SU-DHL-6 (cell line): ENCODE measurements at regions not wholly inside any gene's neighbourhood (a gene's known extent, or its start where the extent isn't known, plus 50 kb on each side); places are given as distances from the start of the nearest gene placed in this dataset.

Source experiments
- H2AFZ ChIP-seq: fragments of 200-600 bp; sonication (generic); 2 replicates; pipeline ENCODE4 v1.6.1; 2014; ENCODE audit warnings: low read depth, mild to moderate bottlenecking, moderate library complexity, mixed read lengths, antibody characterized with exemption, low read length; ENCODE audit not compliant: severe bottlenecking
- H3F3A ChIP-seq: fragments of 200-600 bp; shearing (Covaris generic); 2 replicates; pipeline ENCODE4 v1.6.0; 2016; ENCODE audit warnings: antibody characterized with exemption, mild to moderate bottlenecking; ENCODE audit not compliant: insufficient read depth
- H3K27ac ChIP-seq: fragments of 200-600 bp; sonication (generic); 2 replicates; pipeline ENCODE4 v1.5.1; 2016; ENCODE audit warnings: low read depth, mild to moderate bottlenecking, low read length, moderate library complexity, mixed read lengths
- H3K27me3 ChIP-seq: fragments of 200-600 bp; sonication (generic), shearing (Covaris generic); 2 replicates; pipeline ENCODE4 v1.6.0; 2014; ENCODE audit warnings: mild to moderate bottlenecking, low read length
- H3K36me3 ChIP-seq: fragments of 200-600 bp; sonication (generic); 2 replicates; pipeline ENCODE4 v1.6.1; 2014; ENCODE audit warnings: mild to moderate bottlenecking, low read length, mixed read lengths
- H3K4me2 ChIP-seq: fragments of 300-600, 200-600 bp; shearing (Covaris generic), sonication (generic); 2 replicates; pipeline ENCODE4 v1.6.0; 2014; ENCODE audit warnings: low read length, low read depth, mild to moderate bottlenecking; ENCODE audit not compliant: poor library complexity, severe bottlenecking
- H3K4me3 ChIP-seq: fragments of 200-600 bp; sonication (generic); 2 replicates; pipeline ENCODE4 v1.5.1; 2014; ENCODE audit warnings: antibody characterized with exemption, low read length, mild to moderate bottlenecking, mixed read lengths; ENCODE audit not compliant: insufficient read depth, poor library complexity, severe bottlenecking
- H3K79me2 ChIP-seq: fragments of 200-600 bp; sonication (generic); 2 replicates; pipeline ENCODE4 v1.6.1; 2014; ENCODE audit warnings: mild to moderate bottlenecking, low read length, moderate library complexity; ENCODE audit not compliant: insufficient read depth
- H3K9ac ChIP-seq: fragments of 200-600 bp; sonication (generic); 2 replicates; pipeline ENCODE4 v1.7.0; 2014; ENCODE audit warnings: mild to moderate bottlenecking, low read length
- H3K9me2 ChIP-seq: fragments of 200-600 bp; sonication (generic); replicated peaks from 2 replicates; pipeline ENCODE4 v1.6.1; 2014; ENCODE audit warnings: low read length; ENCODE audit not compliant: insufficient read depth
- H3K9me3 ChIP-seq: fragments of 200-600 bp; sonication (generic); 2 replicates; pipeline ENCODE4 v1.6.1; 2014; ENCODE audit warnings: low read length, mixed read lengths; ENCODE audit not compliant: insufficient read depth
- H4K20me1 ChIP-seq: fragments of 200-600 bp; sonication (generic); 2 replicates; pipeline ENCODE4 v1.6.1; 2014; ENCODE audit warnings: low read depth, mild to moderate bottlenecking, antibody characterized with exemption, low read length, moderate library complexity, mixed read lengths
- EZH2phosphoT487 ChIP-seq: fragments of 200-600 bp; sonication (generic), shearing (Covaris generic); conservative IDR thresholded peaks from 2 replicates; pipeline ENCODE4 v1.6.1; 2018; ENCODE audit warnings: mild to moderate bottlenecking, antibody characterized with exemption, low read length, moderate library complexity, mixed read lengths
- TF ChIP-seq, protein P1 (sequence below): fragments of 200-600 bp; sonication (generic); IDR thresholded peaks from one replicate; pipeline ENCODE4 v1.5.1; 2017; ENCODE audit warnings: antibody characterized with exemption, mild to moderate bottlenecking, low read length, moderate library complexity; ENCODE audit not compliant: insufficient read depth, poor library complexity, severe bottlenecking

DNA sequence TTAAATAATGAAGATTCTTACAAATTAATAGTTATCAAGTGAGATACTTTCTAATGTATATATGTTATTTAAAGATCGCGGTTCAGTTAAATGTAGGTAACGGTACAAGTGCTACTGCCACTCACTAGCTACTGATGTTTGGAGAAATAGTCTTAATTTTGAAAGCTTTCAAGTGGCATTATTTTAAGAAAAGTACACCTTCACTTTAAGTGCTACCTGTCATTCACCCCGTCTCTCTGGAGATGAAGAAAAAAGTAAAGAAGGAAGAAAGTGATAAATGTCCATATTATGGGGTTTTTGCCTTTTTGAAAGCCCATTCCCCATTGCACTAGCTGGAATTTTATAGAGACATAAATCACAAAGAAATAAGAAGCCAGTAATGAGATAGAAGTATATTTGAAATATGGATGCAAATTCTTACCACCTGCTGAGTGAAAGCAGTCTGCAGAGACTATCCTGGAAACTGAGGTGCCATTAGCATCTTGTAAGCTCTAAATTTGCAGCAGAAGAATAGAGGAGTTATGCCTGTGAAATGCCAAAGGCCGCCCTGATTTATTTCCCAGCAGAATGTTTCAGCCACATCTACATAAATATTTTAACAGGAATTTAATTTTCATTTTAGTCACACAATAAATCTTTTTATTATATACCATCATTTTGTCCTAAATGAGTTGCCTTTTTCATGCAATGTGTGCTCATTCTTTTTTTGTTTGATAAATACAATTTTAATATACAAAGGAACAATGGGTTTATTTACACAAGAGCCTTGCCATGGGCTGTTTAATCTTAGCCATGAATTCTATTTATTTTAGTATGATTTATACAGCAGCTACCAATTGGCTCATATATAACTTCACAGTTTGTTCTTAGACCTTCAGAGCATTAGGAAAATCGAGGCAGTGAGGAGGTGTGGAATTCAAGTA lies 489.9 kb upstream of the RAG2 start:
- H3K27ac ChIP-seq: no peak overlapping the region
- no peak overlapping the region for H3K4me2 ChIP-seq

DNA sequence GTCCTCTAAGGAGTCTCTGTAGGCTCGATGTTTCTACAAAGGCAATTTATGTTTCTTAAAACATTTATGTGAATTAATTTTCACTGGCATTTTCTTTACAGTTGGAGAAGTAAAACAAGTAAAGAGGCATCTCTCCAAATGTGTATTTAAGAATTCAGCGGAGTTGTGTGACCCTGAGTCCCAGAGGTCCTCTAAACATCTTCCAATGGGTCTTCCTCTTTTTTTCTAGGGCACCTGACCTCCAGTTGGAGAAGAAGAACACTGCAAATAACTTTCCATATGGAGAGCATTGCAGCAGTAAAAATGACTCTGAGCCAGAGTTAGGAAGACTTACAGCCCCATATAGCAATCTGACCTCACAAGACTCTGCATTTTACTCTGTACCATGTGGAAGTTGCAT lies 480.5 kb upstream of the RAG2 start:
- no peak overlapping the region for H3K9ac ChIP-seq
- no peaks in the 10 kb centered on the region for H3K36me3 ChIP-seq
- no peaks in the 10 kb centered on the region for H4K20me1 ChIP-seq
- TF ChIP-seq, protein P1, sequence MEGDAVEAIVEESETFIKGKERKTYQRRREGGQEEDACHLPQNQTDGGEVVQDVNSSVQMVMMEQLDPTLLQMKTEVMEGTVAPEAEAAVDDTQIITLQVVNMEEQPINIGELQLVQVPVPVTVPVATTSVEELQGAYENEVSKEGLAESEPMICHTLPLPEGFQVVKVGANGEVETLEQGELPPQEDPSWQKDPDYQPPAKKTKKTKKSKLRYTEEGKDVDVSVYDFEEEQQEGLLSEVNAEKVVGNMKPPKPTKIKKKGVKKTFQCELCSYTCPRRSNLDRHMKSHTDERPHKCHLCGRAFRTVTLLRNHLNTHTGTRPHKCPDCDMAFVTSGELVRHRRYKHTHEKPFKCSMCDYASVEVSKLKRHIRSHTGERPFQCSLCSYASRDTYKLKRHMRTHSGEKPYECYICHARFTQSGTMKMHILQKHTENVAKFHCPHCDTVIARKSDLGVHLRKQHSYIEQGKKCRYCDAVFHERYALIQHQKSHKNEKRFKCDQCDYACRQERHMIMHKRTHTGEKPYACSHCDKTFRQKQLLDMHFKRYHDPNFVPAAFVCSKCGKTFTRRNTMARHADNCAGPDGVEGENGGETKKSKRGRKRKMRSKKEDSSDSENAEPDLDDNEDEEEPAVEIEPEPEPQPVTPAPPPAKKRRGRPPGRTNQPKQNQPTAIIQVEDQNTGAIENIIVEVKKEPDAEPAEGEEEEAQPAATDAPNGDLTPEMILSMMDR: no peak
- TF ChIP-seq EZH2phosphoT487: no peak
- H3F3A ChIP-seq: no peaks in the 10 kb centered on the region
- no peak overlapping the region for H3K27ac ChIP-seq
- no peak overlapping the region for H3K4me2 ChIP-seq
- H3K9me3 ChIP-seq: no peaks in the 10 kb centered on the region
- no peak overlapping the region for H2AFZ ChIP-seq
- no peaks in the 10 kb centered on the region for H3K27me3 ChIP-seq
- H3K79me2 ChIP-seq: no peaks in the 10 kb centered on the region
- no peaks in the 10 kb centered on the region for H3K9me2 ChIP-seq
- H3K4me3 ChIP-seq: no peak overlapping the region

More for the DNA sequence above, 489.9 kb upstream of the RAG2 start:
- H3F3A ChIP-seq: no peaks in the 10 kb centered on the region
- no peak overlapping the region for H2AFZ ChIP-seq
- H3K9me2 ChIP-seq: no peaks in the 10 kb centered on the region
- no peaks in the 10 kb centered on the region for H3K27me3 ChIP-seq
- H3K9me3 ChIP-seq: no peaks in the 10 kb centered on the region
- H3K4me3 ChIP-seq: no peak overlapping the region
- no peak for TF ChIP-seq EZH2phosphoT487
- TF ChIP-seq, protein P1: no peak
- H3K79me2 ChIP-seq: no peaks in the 10 kb centered on the region
- H3K9ac ChIP-seq: no peak overlapping the region
- H4K20me1 ChIP-seq: no peaks in the 10 kb centered on the region
- H3K36me3 ChIP-seq: no peaks in the 10 kb centered on the region

DNA sequence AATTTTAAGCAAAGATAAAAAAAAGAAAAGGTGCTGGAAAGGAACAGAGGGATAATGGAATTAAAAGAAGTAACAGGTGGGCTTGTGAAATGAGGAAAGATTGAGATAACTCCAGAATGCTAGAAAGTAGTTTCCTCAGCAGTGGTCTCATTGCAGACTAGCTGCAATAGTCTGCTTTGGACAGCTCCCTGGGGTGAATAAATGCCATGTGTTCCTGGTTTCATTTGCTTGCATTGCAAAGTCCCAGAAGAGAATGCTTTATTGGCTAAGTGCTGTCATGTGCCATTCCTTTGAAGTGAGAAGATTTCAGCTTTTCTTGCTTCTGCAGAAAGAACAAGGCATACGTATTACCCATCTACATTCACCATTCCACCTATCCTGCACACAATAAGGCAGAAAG lies 478.8 kb upstream of the RAG2 start:
- Histone ChIP-seq H3K27me3 (no peaks in the 10 kb centered on the region), H4K20me1 (no peaks in the 10 kb centered on the region), H3K4me3 (no peak overlapping the region), H3K27ac (no peak overlapping the region), H3K9me3 (no peaks in the 10 kb centered on the region), H3F3A (no peaks in the 10 kb centered on the region), H2AFZ (no peak overlapping the region), H3K9ac (no peak overlapping the region), H3K79me2 (no peaks in the 10 kb centered on the region), H3K36me3 (no peaks in the 10 kb centered on the region), H3K9me2 (no peaks in the 10 kb centered on the region), H3K4me2 (no peak overlapping the region)
- TF ChIP-seq, protein P1: no peak
- TF ChIP-seq EZH2phosphoT487: no peak
